ENCODE measurements at regions not wholly inside any gene's neighbourhood (a gene's known extent, or its start where the extent isn't known, plus 50 kb on each side); places are given as distances from the start of the nearest gene placed in this dataset.

- DNase-seq (ENCODE audit: low read depth), result no peak
- TF ChIP-seq CTCF (IDR thresholded peaks at IDR 0.05; ENCODE audit: low read depth, low read length, missing control alignments), result no peak
Observed at GRCh38 chr3:82957079-82957478, 1195.6 kb upstream of the GBE1 start.

GRCh38 chr3:82954486-82954885 is 1193.0 kb upstream of the GBE1 start:
- no peak for DNase-seq (ENCODE audit: low read depth)
- no peak overlapping the region for H3K4me3 ChIP-seq (ENCODE audit: low read depth, low read length)
- no peak for TF ChIP-seq CTCF (IDR thresholded peaks at IDR 0.05; ENCODE audit: low read depth, low read length, missing control alignments)

More at GRCh38 chr3:82957079-82957478, 1195.6 kb upstream of the GBE1 start:
- no peak overlapping the region for H3K4me3 ChIP-seq (ENCODE audit: low read depth, low read length)

GRCh38 chr3:82942041-82942440 is 1180.6 kb upstream of the GBE1 start:
- TF ChIP-seq CTCF (IDR thresholded peaks at IDR 0.05; ENCODE audit: low read depth, low read length, missing control alignments), result no peak
- no peak for DNase-seq (ENCODE audit: low read depth)
- H3K4me3 ChIP-seq (ENCODE audit: low read depth, low read length), result no peak overlapping the region

- no peak for TF ChIP-seq CTCF (IDR thresholded peaks at IDR 0.05; ENCODE audit: low read depth, low read length, missing control alignments)
- no peak overlapping the region for H3K4me3 ChIP-seq (ENCODE audit: low read depth, low read length)
- no peak for DNase-seq (ENCODE audit: low read depth)
Observed at GRCh38 chr3:82940124-82940523, 1178.7 kb upstream of the GBE1 start.

- no peak overlapping the region for H3K4me3 ChIP-seq (ENCODE audit: low read depth, low read length)
- DNase-seq (ENCODE audit: low read depth), result no peak
- no peak for TF ChIP-seq CTCF (IDR thresholded peaks at IDR 0.05; ENCODE audit: low read depth, low read length, missing control alignments)
Observed at GRCh38 chr3:82939491-82940097, 1178.1 kb upstream of the GBE1 start.

DNA sequence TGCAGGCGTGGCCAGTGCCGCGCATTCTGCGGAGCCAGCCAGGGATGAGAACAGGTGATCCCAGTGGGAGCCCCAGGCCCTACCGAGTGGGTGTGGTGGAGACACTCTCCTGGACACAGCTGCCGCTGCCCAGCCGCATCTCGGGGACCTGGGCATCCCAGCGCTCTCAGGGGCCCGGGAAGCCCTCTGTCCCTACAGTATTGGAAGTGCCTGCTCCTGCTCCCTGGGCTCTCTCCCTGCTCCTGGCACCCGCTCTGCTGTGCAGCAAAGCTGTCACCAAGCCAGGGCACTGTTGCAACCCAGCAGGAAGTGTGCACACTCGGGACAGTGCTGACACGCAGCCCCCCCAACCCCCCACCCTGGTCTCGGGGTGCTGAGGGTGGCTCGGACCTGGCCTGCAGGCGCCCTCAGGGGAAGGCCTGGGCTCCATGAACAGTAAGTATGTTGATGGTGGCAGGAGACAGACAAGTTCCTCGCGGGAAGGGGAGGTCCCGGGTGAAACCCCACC is 1177.4 kb upstream of the GBE1 start:
- H3K4me3 ChIP-seq (ENCODE audit: low read depth, low read length), result no peak overlapping the region
- no peak for DNase-seq (ENCODE audit: low read depth)
- no peak for TF ChIP-seq CTCF (IDR thresholded peaks at IDR 0.05; ENCODE audit: low read depth, low read length, missing control alignments)

All from GM12864 (cell line).